ENCODE measurements at regions not wholly inside any gene's neighbourhood (a gene's known extent, or its start where the extent isn't known, plus 50 kb on each side); places are given as distances from the start of the nearest gene placed in this dataset.

DNA sequence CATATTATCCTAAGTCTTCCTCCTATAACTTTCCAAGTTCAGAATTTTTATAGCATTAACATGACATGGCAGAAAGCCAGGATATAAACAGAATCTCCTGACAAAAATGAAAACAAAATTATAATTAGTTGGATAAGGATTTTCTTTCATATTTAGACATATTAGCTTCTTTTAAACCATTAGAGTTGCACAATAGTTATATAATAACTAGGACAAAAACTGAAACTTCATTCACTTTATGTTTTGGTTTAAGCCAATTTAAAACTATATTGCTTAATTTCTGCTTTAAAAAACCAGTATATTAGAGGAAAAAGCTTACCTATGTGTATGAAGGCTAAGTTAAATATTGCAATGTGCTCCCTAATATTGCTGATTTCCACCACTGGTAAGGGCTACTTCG lies 254.8 kb downstream of the GPD2 start:
- Histone ChIP-seq H3K27ac (no peak overlapping the region), H3K36me3 (replicated peaks in 1 of 2) (no peaks in the 10 kb centered on the region), H3K4me1 (replicated peaks in 1 of 2) (peaks cover 0 to 8% of the 10 kb centered on the region in 2 donors), H3K9me3 (replicated peaks in 1 of 3) (no peaks in the 10 kb centered on the region), H3K4me3 (no peak overlapping the region), H3K27me3 (no peaks in the 10 kb centered on the region)
- WGBS, 4 donors, result 58 to 75% (median 63%) methylated on average over 1 of the region's 1 CpG
- TF ChIP-seq, protein P1, sequence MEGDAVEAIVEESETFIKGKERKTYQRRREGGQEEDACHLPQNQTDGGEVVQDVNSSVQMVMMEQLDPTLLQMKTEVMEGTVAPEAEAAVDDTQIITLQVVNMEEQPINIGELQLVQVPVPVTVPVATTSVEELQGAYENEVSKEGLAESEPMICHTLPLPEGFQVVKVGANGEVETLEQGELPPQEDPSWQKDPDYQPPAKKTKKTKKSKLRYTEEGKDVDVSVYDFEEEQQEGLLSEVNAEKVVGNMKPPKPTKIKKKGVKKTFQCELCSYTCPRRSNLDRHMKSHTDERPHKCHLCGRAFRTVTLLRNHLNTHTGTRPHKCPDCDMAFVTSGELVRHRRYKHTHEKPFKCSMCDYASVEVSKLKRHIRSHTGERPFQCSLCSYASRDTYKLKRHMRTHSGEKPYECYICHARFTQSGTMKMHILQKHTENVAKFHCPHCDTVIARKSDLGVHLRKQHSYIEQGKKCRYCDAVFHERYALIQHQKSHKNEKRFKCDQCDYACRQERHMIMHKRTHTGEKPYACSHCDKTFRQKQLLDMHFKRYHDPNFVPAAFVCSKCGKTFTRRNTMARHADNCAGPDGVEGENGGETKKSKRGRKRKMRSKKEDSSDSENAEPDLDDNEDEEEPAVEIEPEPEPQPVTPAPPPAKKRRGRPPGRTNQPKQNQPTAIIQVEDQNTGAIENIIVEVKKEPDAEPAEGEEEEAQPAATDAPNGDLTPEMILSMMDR (IDR thresholded peaks at IDR 0.05), result no peak
- DNase-seq, result no peak
- intact Hi-C loops (cut with DNase I), result no loop called here

DNA sequence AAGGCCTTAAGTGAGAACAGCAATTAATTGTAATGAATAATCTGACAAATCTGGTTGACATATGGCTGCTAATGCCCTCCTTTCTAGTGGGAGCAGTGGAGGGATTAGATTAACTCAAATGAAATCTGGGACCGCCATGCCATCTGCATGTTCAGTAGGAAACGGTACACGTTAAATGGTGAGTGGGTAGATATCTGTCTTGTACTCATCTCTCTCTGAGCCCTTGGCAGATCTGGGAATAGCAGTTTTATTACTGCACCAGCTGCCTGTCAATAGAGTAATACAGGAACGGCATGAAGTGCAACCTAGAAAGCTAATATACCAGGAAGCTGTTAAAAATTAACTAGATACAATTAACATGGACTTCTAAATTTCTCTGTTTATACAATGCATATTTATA lies 258.8 kb downstream of the GPD2 start:
- no peaks in the 10 kb centered on the region for H3K36me3 ChIP-seq (replicated peaks in 1 of 2)
- no peaks in the 10 kb centered on the region for H3K4me1 ChIP-seq (replicated peaks in 1 of 2)
- H3K4me3 ChIP-seq, result no peak overlapping the region
- WGBS, 4 donors, result 72 to 88% (median 83%) methylated on average over 4 of the region's 4 CpGs
- no peaks in the 10 kb centered on the region for H3K27me3 ChIP-seq
- no peak for DNase-seq
- no peak for TF ChIP-seq POLR2A (IDR thresholded peaks at IDR 0.05)
- TF ChIP-seq, protein P1 (IDR thresholded peaks at IDR 0.05), result no peak
- no peak overlapping the region for H3K27ac ChIP-seq
- intact Hi-C loops (cut with DNase I), result no loop called here
- H3K9me3 ChIP-seq (replicated peaks in 1 of 3), result no peaks in the 10 kb centered on the region

DNA sequence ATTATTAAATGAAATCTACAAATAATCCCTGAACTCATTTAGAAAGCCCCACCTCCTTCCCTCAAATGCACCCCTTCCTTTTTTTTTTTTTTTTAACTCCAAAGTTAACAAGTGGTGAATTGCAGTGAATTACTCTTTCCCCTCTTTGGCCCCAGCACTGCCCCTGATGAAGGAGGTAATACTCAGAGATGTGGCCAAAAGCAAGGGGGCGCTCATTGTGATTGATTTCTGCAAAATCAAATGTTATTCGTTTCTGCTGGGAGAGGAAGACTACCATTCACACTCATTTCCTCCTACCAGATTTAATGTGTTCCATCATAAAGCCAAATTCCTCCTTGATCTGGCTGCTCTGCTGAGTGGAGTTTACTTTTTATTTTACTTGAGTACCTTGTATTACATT lies 259.4 kb downstream of the GPD2 start:
- H3K36me3 ChIP-seq (replicated peaks in 1 of 2), result no peaks in the 10 kb centered on the region
- 71 to 87% (median 80%) methylated on average over 2 of the region's 2 CpGs for WGBS, 4 donors
- H3K9me3 ChIP-seq (replicated peaks in 1 of 3), result no peaks in the 10 kb centered on the region
- TF ChIP-seq POLR2A (IDR thresholded peaks at IDR 0.05), result no peak
- TF ChIP-seq, protein P1 (IDR thresholded peaks at IDR 0.05), result no peak
- H3K4me1 ChIP-seq (replicated peaks in 1 of 2), result no peaks in the 10 kb centered on the region
- no peak overlapping the region for H3K4me3 ChIP-seq
- H3K27ac ChIP-seq, result no peak overlapping the region
- intact Hi-C loops (cut with DNase I), result no loop called here
- DNase-seq, result no peak
- H3K27me3 ChIP-seq, result no peaks in the 10 kb centered on the region

DNA sequence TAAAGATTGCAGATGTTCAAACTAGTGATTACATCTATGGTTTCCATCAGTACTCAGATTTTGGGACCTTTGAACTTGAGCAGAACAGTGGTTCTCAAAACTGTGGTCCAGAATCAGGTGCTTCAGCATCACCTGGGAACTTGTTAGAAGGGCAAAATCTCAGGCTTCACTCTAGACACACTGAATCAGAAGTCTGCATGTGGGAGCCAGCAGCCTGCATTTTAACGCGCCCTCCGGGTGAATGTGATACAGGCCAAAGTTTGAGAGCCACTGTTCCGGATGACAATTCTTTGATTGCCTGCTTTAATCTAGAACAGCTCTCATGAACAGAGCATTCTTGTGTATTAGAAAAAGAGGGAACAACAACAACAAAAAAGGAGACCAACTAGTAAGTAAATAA lies 261.7 kb downstream of the GPD2 start:
- 92 to 97% (median 96%) methylated on average over 4 of the region's 4 CpGs for WGBS, 4 donors
- no peak for DNase-seq
- H3K27me3 ChIP-seq, result no peaks in the 10 kb centered on the region
- H3K9me3 ChIP-seq (replicated peaks in 1 of 3), result no peaks in the 10 kb centered on the region
- no peak overlapping the region for H3K27ac ChIP-seq
- no peaks in the 10 kb centered on the region for H3K36me3 ChIP-seq (replicated peaks in 1 of 2)
- H3K4me1 ChIP-seq (replicated peaks in 1 of 2), result no peaks in the 10 kb centered on the region
- intact Hi-C loops (cut with DNase I), result no loop called here
- no peak for TF ChIP-seq POLR2A (IDR thresholded peaks at IDR 0.05)
- TF ChIP-seq, protein P1 (IDR thresholded peaks at IDR 0.05), result no peak
- no peak overlapping the region for H3K4me3 ChIP-seq

Measured in adrenal gland (tissue), 9 donors.